ENCODE measurements at regions not wholly inside any gene's neighbourhood (a gene's known extent, or its start where the extent isn't known, plus 50 kb on each side); places are given as distances from the start of the nearest gene placed in this dataset.

DNA sequence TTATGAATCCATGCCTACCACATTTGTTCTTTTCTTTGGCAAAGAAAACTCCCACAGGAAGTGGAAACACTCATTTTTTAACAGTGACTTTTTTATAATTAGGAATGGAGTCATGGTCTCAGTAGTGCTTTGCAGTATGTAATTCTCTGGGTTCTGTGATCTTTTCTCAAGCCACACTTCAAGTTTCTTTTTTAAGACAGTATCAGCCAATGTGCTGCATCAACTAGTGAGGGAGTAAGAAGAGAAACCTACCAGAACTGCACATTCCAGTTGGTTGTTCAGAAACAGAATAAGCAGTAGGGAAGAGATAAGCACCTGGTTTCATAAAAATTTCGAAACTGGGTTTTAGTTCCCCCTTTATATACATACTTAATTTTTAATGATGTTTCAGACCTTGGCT is 126.3 kb downstream of the FOXB1 start:
- ATAC-seq (no peak), FAIRE-seq (no peak), DNase-seq (no peak)
- intact Hi-C loops (cut with DNase I), result no loop called here
- TF ChIP-seq, protein P1, sequence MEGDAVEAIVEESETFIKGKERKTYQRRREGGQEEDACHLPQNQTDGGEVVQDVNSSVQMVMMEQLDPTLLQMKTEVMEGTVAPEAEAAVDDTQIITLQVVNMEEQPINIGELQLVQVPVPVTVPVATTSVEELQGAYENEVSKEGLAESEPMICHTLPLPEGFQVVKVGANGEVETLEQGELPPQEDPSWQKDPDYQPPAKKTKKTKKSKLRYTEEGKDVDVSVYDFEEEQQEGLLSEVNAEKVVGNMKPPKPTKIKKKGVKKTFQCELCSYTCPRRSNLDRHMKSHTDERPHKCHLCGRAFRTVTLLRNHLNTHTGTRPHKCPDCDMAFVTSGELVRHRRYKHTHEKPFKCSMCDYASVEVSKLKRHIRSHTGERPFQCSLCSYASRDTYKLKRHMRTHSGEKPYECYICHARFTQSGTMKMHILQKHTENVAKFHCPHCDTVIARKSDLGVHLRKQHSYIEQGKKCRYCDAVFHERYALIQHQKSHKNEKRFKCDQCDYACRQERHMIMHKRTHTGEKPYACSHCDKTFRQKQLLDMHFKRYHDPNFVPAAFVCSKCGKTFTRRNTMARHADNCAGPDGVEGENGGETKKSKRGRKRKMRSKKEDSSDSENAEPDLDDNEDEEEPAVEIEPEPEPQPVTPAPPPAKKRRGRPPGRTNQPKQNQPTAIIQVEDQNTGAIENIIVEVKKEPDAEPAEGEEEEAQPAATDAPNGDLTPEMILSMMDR (IDR thresholded peaks at IDR 0.05), result no peak
- H3K27me3 ChIP-seq, result no peaks in the 10 kb centered on the region
- no peaks in the 10 kb centered on the region for H3K36me3 ChIP-seq
- peaks cover 0 to 9% (median 0%) of the 10 kb centered on the region in 3 donors for H3K4me1 ChIP-seq
- no peak overlapping the region for H3K27ac ChIP-seq
- no peaks in the 10 kb centered on the region for H3K9me3 ChIP-seq
- no peak overlapping the region for H3K4me3 ChIP-seq
- 50 to 52% methylated on average over 1 of the region's 1 CpG for WGBS, 2 donors

DNA sequence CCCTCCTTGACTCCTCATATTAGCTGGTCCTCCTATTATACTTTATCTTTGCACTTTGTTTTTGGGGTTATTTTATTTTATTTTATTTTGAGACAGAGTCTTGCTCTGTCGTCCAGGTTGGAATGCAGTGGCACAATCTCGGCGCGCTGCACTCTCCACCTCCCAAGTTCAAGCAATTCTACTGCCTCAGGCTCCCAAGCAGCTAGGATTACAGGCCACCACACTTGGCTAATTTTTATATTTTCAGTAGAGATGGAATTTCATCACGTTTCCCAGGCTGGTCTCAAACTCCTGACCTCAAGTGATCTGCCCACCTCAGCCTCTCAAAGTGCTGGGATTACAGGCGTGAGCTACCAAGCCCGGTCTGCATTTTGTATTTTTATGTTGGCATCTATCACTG is 126.7 kb downstream of the FOXB1 start:
- ATAC-seq (no peak), DNase-seq (no peak), FAIRE-seq (no peak)
- H3K4me3 ChIP-seq, result no peak overlapping the region
- H3K27ac ChIP-seq, result no peak overlapping the region
- H3K4me1 ChIP-seq, result peaks cover 0 to 9% (median 0%) of the 10 kb centered on the region in 3 donors
- intact Hi-C loops (cut with DNase I), result no loop called here
- WGBS, 2 donors, result 82 to 87% methylated on average over 7 of the region's 7 CpGs
- TF ChIP-seq, protein P1 (IDR thresholded peaks at IDR 0.05), result no peak
- no peaks in the 10 kb centered on the region for H3K27me3 ChIP-seq
- no peaks in the 10 kb centered on the region for H3K9me3 ChIP-seq
- H3K36me3 ChIP-seq, result no peaks in the 10 kb centered on the region

DNA sequence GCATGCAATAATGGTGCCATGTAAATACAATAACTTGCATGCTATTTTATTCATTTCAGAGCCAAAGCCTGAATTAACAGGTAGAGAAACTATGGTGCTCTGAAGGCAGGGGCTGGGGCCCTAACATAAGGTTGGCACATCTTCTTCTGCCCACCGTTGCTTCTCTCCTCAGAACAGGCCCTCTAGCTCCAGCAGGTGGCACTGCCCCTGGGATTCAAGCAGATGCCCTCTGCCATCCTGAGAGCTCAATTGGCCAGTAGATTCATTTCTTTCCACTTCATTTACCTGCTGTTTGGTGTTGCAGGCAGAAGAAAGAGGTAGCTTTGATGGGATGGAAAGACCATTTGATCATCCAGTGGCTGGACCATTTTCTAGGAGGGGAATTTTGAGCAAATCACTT is 130.5 kb downstream of the FOXB1 start:
- intact Hi-C loops (cut with DNase I), result no loop called here
- Histone ChIP-seq H3K27me3 (no peaks in the 10 kb centered on the region), H3K4me1 (no peaks in the 10 kb centered on the region), H3K4me3 (no peak overlapping the region), H3K27ac (no peak overlapping the region), H3K9me3 (no peaks in the 10 kb centered on the region), H3K36me3 (no peaks in the 10 kb centered on the region)
- TF ChIP-seq, protein P1 (IDR thresholded peaks at IDR 0.05), result no peak
- DNase-seq (no peak), FAIRE-seq (no peak), ATAC-seq (no peak)
- 45 to 57% methylated on average over 1 of the region's 1 CpG for WGBS, 2 donors

DNA sequence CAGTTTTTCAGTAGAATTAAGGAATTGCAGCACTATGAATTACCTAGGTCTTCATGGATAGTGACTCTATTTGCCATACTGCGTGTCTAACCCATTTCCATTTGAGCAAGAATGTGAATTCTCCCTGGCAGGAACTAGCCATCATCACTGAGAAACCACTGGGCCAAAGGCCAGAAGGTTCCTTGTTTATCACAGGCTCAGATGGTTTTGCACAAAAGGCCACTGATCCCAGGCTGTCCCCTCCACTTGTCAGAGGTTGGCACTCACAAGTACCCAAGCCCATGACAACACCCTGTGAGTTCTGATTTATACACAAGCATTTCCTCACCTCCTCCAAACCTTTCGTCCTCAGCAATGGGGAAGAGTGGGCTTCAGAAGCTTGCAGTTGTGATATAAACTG is 131.8 kb downstream of the FOXB1 start:
- intact Hi-C loops (cut with DNase I), result no loop called here
- 72 to 82% methylated on average over 2 of the region's 2 CpGs for WGBS, 2 donors
- H3K27me3 ChIP-seq, result no peaks in the 10 kb centered on the region
- no peak overlapping the region for H3K4me3 ChIP-seq
- H3K4me1 ChIP-seq, result no peaks in the 10 kb centered on the region
- no peak for DNase-seq
- no peaks in the 10 kb centered on the region for H3K36me3 ChIP-seq
- no peak for FAIRE-seq
- TF ChIP-seq, protein P1 (IDR thresholded peaks at IDR 0.05), result no peak
- H3K27ac ChIP-seq, result no peak overlapping the region
- no peaks in the 10 kb centered on the region for H3K9me3 ChIP-seq
- ATAC-seq, result no peak

DNA sequence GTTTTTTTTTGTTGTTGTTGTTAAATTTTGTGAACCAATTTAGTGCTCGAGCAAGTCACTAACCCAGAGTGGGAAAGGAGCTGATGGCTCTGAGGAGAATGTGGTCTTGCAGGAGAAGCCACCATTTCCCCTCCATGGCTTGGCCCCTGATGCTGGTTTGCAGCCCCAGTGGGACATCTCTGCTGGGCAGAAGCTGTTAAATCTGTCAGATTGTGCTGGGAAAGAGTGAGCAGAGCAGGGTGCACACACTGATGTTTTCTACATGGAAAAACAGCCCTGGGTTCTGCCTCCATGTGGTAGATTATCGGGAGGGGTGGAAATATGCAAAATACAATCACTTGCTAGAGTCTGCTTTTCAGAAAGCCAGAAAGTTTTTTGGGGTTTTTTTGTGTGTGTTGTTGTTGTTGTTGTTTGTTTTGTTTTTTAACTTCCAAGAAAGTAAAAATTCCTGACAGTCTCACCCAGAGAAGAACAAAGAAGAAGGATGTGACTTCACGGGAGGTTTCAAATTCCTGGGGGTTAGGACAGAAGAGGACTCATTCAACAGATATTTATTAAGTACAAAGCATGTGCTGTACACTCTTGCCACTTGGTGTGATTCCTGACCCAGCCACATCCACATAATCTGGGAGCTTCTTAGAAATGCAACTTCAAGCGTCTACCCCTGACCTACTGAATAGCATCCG is 133.7 kb downstream of the FOXB1 start:
- H3K4me3 ChIP-seq, result no peak overlapping the region
- H3K4me1 ChIP-seq, result no peaks in the 10 kb centered on the region
- FAIRE-seq, result no peak
- no peaks in the 10 kb centered on the region for H3K9me3 ChIP-seq
- TF ChIP-seq, protein P1 (IDR thresholded peaks at IDR 0.05), result no peak
- no peak for ATAC-seq
- intact Hi-C loops (cut with DNase I), result no loop called here
- no peaks in the 10 kb centered on the region for H3K36me3 ChIP-seq
- WGBS, 2 donors, result 47 to 58% methylated on average over 5 of the region's 5 CpGs
- no peak for DNase-seq
- no peaks in the 10 kb centered on the region for H3K27me3 ChIP-seq
- no peak overlapping the region for H3K27ac ChIP-seq
